Retinal pigment epithelial cell (primary cell): ENCODE measurements at regions not wholly inside any gene's neighbourhood (a gene's known extent, or its start where the extent isn't known, plus 50 kb on each side); places are given as distances from the start of the nearest gene placed in this dataset.

Source experiments
- DNase-seq: peaks from one replicate; pipeline ENCODE4 v3.0.0-alpha.2; 2010; ENCODE audit warnings: low read depth
- H3K4me3 ChIP-seq: 2 replicates; pipeline ENCODE4 v1.5.1; 2011; ENCODE audit warnings: mild to moderate bottlenecking, low read length, control low read depth, moderate library complexity
- TF ChIP-seq, protein P1 (sequence below): conservative IDR thresholded peaks from 2 replicates; pipeline ENCODE4 v1.5.1; 2011; ENCODE audit warnings: low read depth, low read length, control low read depth, inconsistent platforms

DNA sequence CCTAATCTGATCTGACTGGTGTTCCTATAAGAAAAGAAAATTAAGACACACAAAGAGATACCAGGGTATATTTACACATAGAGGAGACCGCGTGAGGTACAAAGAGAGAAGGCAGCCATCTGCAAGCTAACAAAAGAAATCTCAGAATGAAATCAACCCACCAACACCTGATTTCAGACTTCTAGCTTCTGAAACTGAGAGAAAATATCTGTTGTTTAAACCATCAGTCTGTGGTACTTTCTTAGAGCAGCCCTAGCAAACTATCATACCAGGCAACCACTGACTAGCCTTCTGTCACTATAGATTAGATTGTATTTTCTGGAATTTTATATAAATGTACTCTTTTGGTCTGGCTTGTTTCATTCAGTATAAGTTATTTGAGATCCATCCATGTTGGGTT, 779.3 kb upstream of the ACO1 start:
- TF ChIP-seq, protein P1, sequence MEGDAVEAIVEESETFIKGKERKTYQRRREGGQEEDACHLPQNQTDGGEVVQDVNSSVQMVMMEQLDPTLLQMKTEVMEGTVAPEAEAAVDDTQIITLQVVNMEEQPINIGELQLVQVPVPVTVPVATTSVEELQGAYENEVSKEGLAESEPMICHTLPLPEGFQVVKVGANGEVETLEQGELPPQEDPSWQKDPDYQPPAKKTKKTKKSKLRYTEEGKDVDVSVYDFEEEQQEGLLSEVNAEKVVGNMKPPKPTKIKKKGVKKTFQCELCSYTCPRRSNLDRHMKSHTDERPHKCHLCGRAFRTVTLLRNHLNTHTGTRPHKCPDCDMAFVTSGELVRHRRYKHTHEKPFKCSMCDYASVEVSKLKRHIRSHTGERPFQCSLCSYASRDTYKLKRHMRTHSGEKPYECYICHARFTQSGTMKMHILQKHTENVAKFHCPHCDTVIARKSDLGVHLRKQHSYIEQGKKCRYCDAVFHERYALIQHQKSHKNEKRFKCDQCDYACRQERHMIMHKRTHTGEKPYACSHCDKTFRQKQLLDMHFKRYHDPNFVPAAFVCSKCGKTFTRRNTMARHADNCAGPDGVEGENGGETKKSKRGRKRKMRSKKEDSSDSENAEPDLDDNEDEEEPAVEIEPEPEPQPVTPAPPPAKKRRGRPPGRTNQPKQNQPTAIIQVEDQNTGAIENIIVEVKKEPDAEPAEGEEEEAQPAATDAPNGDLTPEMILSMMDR = no peak
- no peak for DNase-seq
- H3K4me3 ChIP-seq = no peak overlapping the region

DNA sequence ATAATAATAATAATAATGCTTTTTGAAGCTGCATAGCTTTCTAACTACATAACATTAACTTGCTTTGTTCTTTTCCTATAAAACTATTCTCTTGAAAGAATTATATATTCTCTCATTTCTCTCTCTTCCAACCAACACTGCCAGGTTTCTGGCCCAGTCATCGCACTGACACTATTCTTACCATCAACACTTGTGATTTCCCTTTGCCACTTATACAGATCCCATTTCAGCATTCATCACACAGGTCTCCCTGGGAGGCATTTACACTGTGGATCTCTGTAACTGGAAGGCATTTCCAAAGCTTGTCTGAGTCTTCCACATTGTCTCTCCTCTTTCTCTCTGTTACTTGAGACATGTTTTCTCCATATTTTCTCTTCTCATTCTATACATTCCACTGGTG, 777.8 kb upstream of the ACO1 start:
- TF ChIP-seq, protein P1 = no peak
- H3K4me3 ChIP-seq = no peak overlapping the region
- no peak for DNase-seq

DNA sequence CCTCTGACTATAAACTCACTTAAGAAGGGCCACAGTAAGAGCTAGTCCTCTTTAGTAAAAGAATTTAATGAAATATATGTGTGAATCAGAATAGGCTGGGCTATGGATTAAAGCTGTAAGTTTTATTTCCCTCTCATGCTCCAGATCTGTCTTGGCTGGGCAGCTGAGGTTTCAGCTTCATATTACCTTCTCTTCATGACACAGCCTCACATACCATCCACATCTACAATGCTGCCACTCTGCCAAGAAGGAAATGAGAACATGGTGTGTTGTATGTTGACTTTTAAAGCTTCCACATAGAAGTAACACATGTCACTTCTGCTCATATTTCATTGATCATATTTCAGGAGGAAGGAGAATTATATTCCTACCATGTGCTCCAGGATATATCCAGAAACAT, 776.0 kb upstream of the ACO1 start:
- DNase-seq = no peak
- TF ChIP-seq, protein P1 = no peak

DNA sequence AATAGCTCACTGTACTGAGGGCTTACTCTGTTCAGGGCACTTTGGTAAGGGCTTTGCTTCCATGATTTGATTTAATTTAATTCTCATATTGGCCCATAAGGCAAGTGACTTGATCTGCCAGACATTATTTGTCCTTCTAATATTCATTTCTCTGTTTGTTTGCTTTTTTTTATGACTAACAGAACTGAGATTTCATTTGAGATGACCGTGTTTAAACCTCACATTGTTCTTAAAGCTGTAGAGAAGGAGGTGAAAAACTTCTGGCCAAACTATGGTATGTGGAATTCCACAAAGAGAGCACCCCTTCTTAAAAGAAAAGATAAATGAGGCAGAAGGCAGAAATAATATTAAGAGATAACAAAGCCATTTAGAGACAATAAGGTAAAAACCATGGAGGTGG, 775.6 kb upstream of the ACO1 start:
- no peak overlapping the region for H3K4me3 ChIP-seq
- TF ChIP-seq, protein P1 = no peak
- no peak for DNase-seq

More for the DNA sequence above, 776.0 kb upstream of the ACO1 start:
- no peak overlapping the region for H3K4me3 ChIP-seq

GRCh38 chr9:31612336-31613030, 772.0 kb upstream of the ACO1 start:
- no peak for DNase-seq
- TF ChIP-seq, protein P1 = no peak
- H3K4me3 ChIP-seq = no peak overlapping the region

- no peak for DNase-seq
- H3K4me3 ChIP-seq = no peak overlapping the region
- TF ChIP-seq, protein P1 = no peak
These were observed 768.5 kb upstream of the ACO1 start for GRCh38 chr9:31615966-31616365.

GRCh38 chr9:31623511-31623910, 760.9 kb upstream of the ACO1 start:
- TF ChIP-seq, protein P1 = no peak
- no peak overlapping the region for H3K4me3 ChIP-seq

More at GRCh38 chr9:31623511-31623910, 760.9 kb upstream of the ACO1 start:
- DNase-seq = no peak
